ENCODE measurements at regions not wholly inside any gene's neighbourhood (a gene's known extent, or its start where the extent isn't known, plus 50 kb on each side); places are given as distances from the start of the nearest gene placed in this dataset.

GRCh38 chr17:14748036-14748710 lies 447.3 kb downstream of the HS3ST3B1 start:
- TF ChIP-seq, protein P1, sequence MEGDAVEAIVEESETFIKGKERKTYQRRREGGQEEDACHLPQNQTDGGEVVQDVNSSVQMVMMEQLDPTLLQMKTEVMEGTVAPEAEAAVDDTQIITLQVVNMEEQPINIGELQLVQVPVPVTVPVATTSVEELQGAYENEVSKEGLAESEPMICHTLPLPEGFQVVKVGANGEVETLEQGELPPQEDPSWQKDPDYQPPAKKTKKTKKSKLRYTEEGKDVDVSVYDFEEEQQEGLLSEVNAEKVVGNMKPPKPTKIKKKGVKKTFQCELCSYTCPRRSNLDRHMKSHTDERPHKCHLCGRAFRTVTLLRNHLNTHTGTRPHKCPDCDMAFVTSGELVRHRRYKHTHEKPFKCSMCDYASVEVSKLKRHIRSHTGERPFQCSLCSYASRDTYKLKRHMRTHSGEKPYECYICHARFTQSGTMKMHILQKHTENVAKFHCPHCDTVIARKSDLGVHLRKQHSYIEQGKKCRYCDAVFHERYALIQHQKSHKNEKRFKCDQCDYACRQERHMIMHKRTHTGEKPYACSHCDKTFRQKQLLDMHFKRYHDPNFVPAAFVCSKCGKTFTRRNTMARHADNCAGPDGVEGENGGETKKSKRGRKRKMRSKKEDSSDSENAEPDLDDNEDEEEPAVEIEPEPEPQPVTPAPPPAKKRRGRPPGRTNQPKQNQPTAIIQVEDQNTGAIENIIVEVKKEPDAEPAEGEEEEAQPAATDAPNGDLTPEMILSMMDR (IDR thresholded peaks at IDR 0.05; ENCODE audit: low read length): no peak
- TF ChIP-seq EZH2 (optimal IDR thresholded peaks at IDR 0.05; ENCODE audit: low read depth, low read length): no peak
